ENCODE measurements at regions not wholly inside any gene's neighbourhood (a gene's known extent, or its start where the extent isn't known, plus 50 kb on each side); places are given as distances from the start of the nearest gene placed in this dataset.

- ATAC-seq (ENCODE audit: low read depth) (no peak), DNase-seq (no peak)
- CTCF ChIA-PET: no interaction called here
- intact Hi-C loops (cut with micrococcal nuclease): no loop called here
- H3K4me1 Mint-ChIP-seq: no peaks in the 10 kb centered on the region
- POLR2A ChIA-PET: no interaction called here
- no peak overlapping the region for H3K4me3 Mint-ChIP-seq
- no peaks in the 10 kb centered on the region for H3K9me3 Mint-ChIP-seq
- H3K27me3 Mint-ChIP-seq: no peaks in the 10 kb centered on the region
- H3K27ac Mint-ChIP-seq: no peak overlapping the region
- TF ChIP-seq CTCF (IDR thresholded peaks at IDR 0.05): no peak
- no peaks in the 10 kb centered on the region for H3K36me3 Mint-ChIP-seq (ENCODE audit: low read depth)
These were observed 104.4 kb upstream of the RFLNA start for GRCh38 chr12:124190312-124191023.

- DNase-seq (no peak), ATAC-seq (ENCODE audit: low read depth) (no peak)
- no peak for TF ChIP-seq CTCF (IDR thresholded peaks at IDR 0.05)
- no peak overlapping the region for H3K4me3 Mint-ChIP-seq
- no peaks in the 10 kb centered on the region for H3K36me3 Mint-ChIP-seq (ENCODE audit: low read depth)
- intact Hi-C loops (cut with micrococcal nuclease): no loop called here
- no peak overlapping the region for H3K27ac Mint-ChIP-seq
- H3K27me3 Mint-ChIP-seq: no peaks in the 10 kb centered on the region
- ChIA-PET CTCF (no interaction called here), POLR2A (no interaction called here)
- H3K9me3 Mint-ChIP-seq: no peaks in the 10 kb centered on the region
- H3K4me1 Mint-ChIP-seq: no peaks in the 10 kb centered on the region
These were observed 103.9 kb upstream of the RFLNA start for GRCh38 chr12:124191024-124191359.

- TF ChIP-seq CTCF (IDR thresholded peaks at IDR 0.05): no peak
- H3K9me3 Mint-ChIP-seq: no peaks in the 10 kb centered on the region
- ATAC-seq (ENCODE audit: low read depth) (no peak), DNase-seq (no peak)
- intact Hi-C loops (cut with micrococcal nuclease): no loop called here
- H3K27ac Mint-ChIP-seq: no peak overlapping the region
- CTCF ChIA-PET: no interaction called here
- H3K4me1 Mint-ChIP-seq: no peaks in the 10 kb centered on the region
- POLR2A ChIA-PET: no interaction called here
- no peaks in the 10 kb centered on the region for H3K27me3 Mint-ChIP-seq
- no peaks in the 10 kb centered on the region for H3K36me3 Mint-ChIP-seq (ENCODE audit: low read depth)
- H3K4me3 Mint-ChIP-seq: no peak overlapping the region
These were observed 102.9 kb upstream of the RFLNA start for GRCh38 chr12:124191966-124192365.

GRCh38 chr12:124194264-124194892 lies 100.5 kb upstream of the RFLNA start:
- ChIA-PET POLR2A (no interaction called here), CTCF (no interaction called here)
- intact Hi-C loops (cut with micrococcal nuclease): no loop called here
- no peak for DNase-seq
- Mint-ChIP-seq H3K9me3 (no peaks in the 10 kb centered on the region), H3K27ac (no peak overlapping the region), H3K4me1 (no peaks in the 10 kb centered on the region), H3K36me3 (ENCODE audit: low read depth) (no peaks in the 10 kb centered on the region), H3K27me3 (no peaks in the 10 kb centered on the region), H3K4me3 (no peak overlapping the region)
- ATAC-seq (ENCODE audit: low read depth): no peak
- no peak for TF ChIP-seq CTCF (IDR thresholded peaks at IDR 0.05)

- Mint-ChIP-seq H3K27me3 (no peaks in the 10 kb centered on the region), H3K4me1 (no peaks in the 10 kb centered on the region), H3K27ac (no peak overlapping the region), H3K4me3 (no peak overlapping the region), H3K36me3 (ENCODE audit: low read depth) (no peaks in the 10 kb centered on the region), H3K9me3 (no peaks in the 10 kb centered on the region)
- TF ChIP-seq CTCF (IDR thresholded peaks at IDR 0.05): no peak
- DNase-seq: no peak
- intact Hi-C loops (cut with micrococcal nuclease): no loop called here
- ChIA-PET CTCF (no interaction called here), POLR2A (no interaction called here)
- ATAC-seq (ENCODE audit: low read depth): no peak
These were observed 99.9 kb upstream of the RFLNA start for GRCh38 chr12:124194893-124195566.

Measured in activated B cell treated with CpG ODN at 0.5 μM for 24 hours (primary cell).